Central memory CD8-positive, alpha-beta T cell (primary cell): ENCODE measurements at regions not wholly inside any gene's neighbourhood (a gene's known extent, or its start where the extent isn't known, plus 50 kb on each side); places are given as distances from the start of the nearest gene placed in this dataset.
"Not testable (repeated sequence)": the region's sequence is repeated elsewhere in the genome, so short reads cannot be mapped to it uniquely, and the experiment has no call there.

Source experiments
- ATAC-seq: fragments of 150-1000 bp; cut with Tn5 transposase; replicated peaks from 2 replicates; pipeline ENCODE4 v1.10.0; 2022; ENCODE audit warnings: mild to moderate bottlenecking, moderate FRiP score, moderate number of reproducible peaks; ENCODE audit not compliant: poor library complexity, severe bottlenecking; ENCODE audit errors: extremely low read depth
- DNase-seq, 2 donors: peaks; one replicate each; pipeline ENCODE4 v3.0.0; 2021; ENCODE audit warnings: low spot score in 2 of 2
- H3K27ac Mint-ChIP-seq: one replicate; pipeline ENCODE4 v1.8.0; 2022; ENCODE audit warnings: low read depth, mild to moderate bottlenecking, moderate library complexity, mixed read lengths
- H3K27me3 Mint-ChIP-seq: one replicate; pipeline ENCODE4 v1.8.0; 2022; ENCODE audit warnings: mixed read lengths
- H3K36me3 Mint-ChIP-seq: one replicate; pipeline ENCODE4 v1.8.0; 2022; ENCODE audit warnings: mild to moderate bottlenecking, moderate library complexity, mixed read lengths; ENCODE audit not compliant: insufficient read depth
- H3K4me1 Mint-ChIP-seq: one replicate; pipeline ENCODE4 v1.8.0; 2022; ENCODE audit warnings: mixed read lengths
- H3K4me3 Mint-ChIP-seq: one replicate; pipeline ENCODE4 v1.8.0; 2022; ENCODE audit warnings: mild to moderate bottlenecking, moderate library complexity, mixed read lengths
- H3K9me3 Mint-ChIP-seq: one replicate; pipeline ENCODE4 v1.8.0; 2022; ENCODE audit warnings: mixed read lengths

GRCh38 chr3:150239766-150240165 lies 168.3 kb upstream of the TSC22D2 start:
- Mint-ChIP-seq H3K4me3 (no peak overlapping the region), H3K36me3 (no peaks in the 10 kb centered on the region), H3K9me3 (no peaks in the 10 kb centered on the region), H3K4me1 (no peaks in the 10 kb centered on the region), H3K27me3 (peaks cover 48% of the 10 kb centered on the region), H3K27ac (no peak overlapping the region)
- ATAC-seq (no peak), DNase-seq (no peak)

DNA sequence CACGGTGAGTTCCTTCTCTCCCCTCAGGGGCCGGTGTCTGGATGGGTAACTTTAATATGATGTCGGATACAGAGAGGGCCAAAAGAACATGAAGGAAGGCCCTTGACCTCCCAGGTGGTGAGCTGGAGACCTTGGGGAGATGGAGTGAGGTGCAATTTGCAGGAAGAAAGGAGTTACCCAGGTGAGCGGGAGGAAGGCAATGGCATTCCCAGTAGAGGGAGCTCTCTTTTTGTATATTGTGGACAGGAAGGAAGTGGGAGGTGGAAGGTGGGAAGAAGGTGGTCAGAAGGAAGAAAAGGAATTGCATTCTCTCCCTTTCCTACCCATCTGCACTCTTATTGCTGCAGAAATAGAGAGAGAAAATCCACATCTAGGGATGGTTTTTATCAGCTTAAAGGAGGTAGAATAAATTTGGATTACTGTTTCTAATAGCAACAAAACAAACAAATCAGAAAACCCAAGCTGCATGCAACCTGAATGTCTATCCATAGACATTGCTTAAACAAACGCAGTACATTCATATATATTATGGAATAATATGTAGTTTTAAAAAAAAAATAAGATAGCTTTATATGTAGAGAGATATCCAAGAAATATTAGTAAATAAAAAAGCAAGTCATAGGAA lies 169.0 kb upstream of the TSC22D2 start:
- Mint-ChIP-seq H3K4me1 (no peaks in the 10 kb centered on the region), H3K27me3 (peaks cover 42% of the 10 kb centered on the region), H3K27ac (no peak overlapping the region), H3K9me3 (no peaks in the 10 kb centered on the region), H3K36me3 (no peaks in the 10 kb centered on the region), H3K4me3 (no peak overlapping the region)
- ATAC-seq: no peak
- no peak for DNase-seq

DNA sequence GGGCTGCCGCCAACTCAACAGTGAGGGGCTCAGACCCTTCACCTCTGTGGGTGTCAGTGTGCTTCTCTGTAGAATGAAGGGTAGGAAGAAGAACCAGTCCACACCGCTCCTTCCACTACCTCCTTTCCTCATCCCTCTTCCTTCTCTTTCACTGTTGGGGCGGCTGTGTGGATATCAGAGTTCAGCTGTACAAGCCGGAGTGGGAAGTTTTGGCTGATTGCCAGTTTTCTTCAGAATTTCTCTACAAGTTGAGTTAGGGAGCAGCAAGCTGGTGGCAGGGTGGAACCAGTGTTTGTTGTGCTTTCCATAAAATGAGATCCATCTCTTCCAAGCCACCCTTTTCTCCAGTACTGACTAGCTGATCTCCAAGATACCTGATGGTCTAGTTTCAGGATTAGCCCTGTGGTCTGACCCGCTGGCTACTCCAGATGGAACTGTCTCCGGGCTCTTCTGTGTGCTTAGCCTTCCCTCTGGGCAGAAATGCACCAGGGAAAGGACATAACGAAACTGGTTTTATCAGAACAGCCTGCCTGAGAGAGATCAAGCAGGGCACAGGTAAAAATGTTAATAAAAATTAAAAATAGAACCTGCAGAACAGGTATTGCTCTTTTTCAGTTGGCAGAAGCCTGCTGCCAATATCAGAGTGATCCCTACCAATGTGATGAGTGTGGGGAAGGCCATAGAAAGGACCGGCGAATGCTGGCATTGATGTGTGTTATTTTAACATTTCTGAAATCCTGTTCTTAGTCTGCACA lies 169.9 kb upstream of the TSC22D2 start:
- Mint-ChIP-seq H3K4me1 (no peaks in the 10 kb centered on the region), H3K4me3 (no peak overlapping the region), H3K9me3 (no peaks in the 10 kb centered on the region), H3K27ac (no peak overlapping the region), H3K36me3 (no peaks in the 10 kb centered on the region), H3K27me3 (peaks cover 33% of the 10 kb centered on the region)
- DNase-seq: no peak
- no peak for ATAC-seq

GRCh38 chr3:150237490-150237889 lies 170.6 kb upstream of the TSC22D2 start:
- Mint-ChIP-seq H3K4me3 (no peak overlapping the region), H3K27ac (no peak overlapping the region), H3K4me1 (no peaks in the 10 kb centered on the region), H3K27me3 (peaks cover 26% of the 10 kb centered on the region), H3K36me3 (no peaks in the 10 kb centered on the region), H3K9me3 (no peaks in the 10 kb centered on the region)
- ATAC-seq (no peak), DNase-seq (no peak)

GRCh38 chr3:150236316-150237082 lies 171.6 kb upstream of the TSC22D2 start:
- DNase-seq: no peak
- no peak for ATAC-seq
- Mint-ChIP-seq H3K4me3 (no peak overlapping the region), H3K4me1 (no peaks in the 10 kb centered on the region), H3K36me3 (no peaks in the 10 kb centered on the region), H3K27ac (no peak overlapping the region), H3K9me3 (no peaks in the 10 kb centered on the region), H3K27me3 (peaks cover 24% of the 10 kb centered on the region)

GRCh38 chr3:150235799-150236198 lies 172.3 kb upstream of the TSC22D2 start:
- Mint-ChIP-seq H3K4me1 (no peaks in the 10 kb centered on the region), H3K36me3 (no peaks in the 10 kb centered on the region), H3K27ac (no peak overlapping the region), H3K27me3 (peaks cover 20% of the 10 kb centered on the region), H3K9me3 (no peaks in the 10 kb centered on the region), H3K4me3 (no peak overlapping the region)
- ATAC-seq (no peak), DNase-seq (no peak)

DNA sequence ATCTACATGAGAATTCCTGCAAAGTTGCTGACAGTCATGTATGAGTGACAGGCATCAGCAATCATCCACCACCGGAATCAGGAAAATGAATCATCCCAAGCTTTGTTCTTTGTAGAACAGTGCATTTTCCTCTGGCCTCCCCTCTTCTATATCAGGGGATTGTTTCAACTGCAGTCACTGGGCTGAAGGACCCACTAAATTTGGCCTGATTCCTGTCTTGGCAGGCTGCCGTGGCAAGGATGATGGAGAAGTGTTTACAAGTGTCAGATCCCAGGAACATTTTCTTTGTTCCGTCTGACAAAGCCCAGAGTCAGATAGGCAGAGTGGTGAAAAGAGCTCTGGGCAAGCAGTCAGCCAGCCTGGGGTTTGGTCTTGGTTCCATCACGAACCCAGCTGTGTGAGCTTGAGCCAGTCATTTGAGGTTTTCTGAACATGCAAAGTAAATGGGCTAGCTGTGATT lies 175.1 kb upstream of the TSC22D2 start:
- DNase-seq (no peak), ATAC-seq (no peak)
- H3K27me3 Mint-ChIP-seq: peaks cover 4% of the 10 kb centered on the region
- H3K4me1 Mint-ChIP-seq: no peaks in the 10 kb centered on the region
- no peaks in the 10 kb centered on the region for H3K9me3 Mint-ChIP-seq
- no peak overlapping the region for H3K4me3 Mint-ChIP-seq
- no peaks in the 10 kb centered on the region for H3K36me3 Mint-ChIP-seq
- H3K27ac Mint-ChIP-seq: no peak overlapping the region

GRCh38 chr3:150230037-150230436 lies 178.1 kb upstream of the TSC22D2 start:
- Mint-ChIP-seq H3K4me3 (no peak overlapping the region), H3K4me1 (no peaks in the 10 kb centered on the region), H3K27ac (no peak overlapping the region), H3K9me3 (no peaks in the 10 kb centered on the region), H3K27me3 (peaks cover 22% of the 10 kb centered on the region), H3K36me3 (no peaks in the 10 kb centered on the region)
- no peak for DNase-seq
- ATAC-seq: no peak

- ATAC-seq, DNase-seq, H3K4me1 Mint-ChIP-seq, H3K27ac Mint-ChIP-seq, H3K4me3 Mint-ChIP-seq, H3K9me3 Mint-ChIP-seq, H3K36me3 Mint-ChIP-seq: not testable (repeated sequence)
- H3K27me3 Mint-ChIP-seq: peaks cover 36% of the 10 kb centered on the region
Measured at GRCh38 chr3:150228626-150229025, 179.5 kb upstream of the TSC22D2 start.

DNA sequence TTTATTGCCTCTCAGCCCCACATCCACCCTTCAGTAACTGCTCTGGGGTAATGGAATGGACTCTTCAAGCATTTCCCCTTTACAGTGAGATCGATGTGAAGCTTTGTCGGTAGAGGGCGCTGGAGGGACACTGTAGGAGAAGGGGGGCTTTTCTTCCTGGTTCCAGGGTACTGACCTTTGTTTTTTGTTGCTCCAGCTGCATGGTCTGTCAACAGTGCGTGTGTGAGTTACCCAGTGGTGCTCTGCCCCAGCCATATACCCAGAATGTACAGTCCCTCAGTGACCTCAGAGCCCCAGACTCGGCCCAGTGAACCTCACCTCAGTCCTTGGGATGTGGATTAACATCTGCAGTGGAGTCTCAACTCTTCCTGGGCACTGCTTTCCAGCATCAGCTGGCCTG lies 180.3 kb upstream of the TSC22D2 start:
- ATAC-seq (no peak), DNase-seq (no peak)
- Mint-ChIP-seq H3K4me1 (no peaks in the 10 kb centered on the region), H3K27ac (no peak overlapping the region), H3K9me3 (no peaks in the 10 kb centered on the region), H3K36me3 (no peaks in the 10 kb centered on the region), H3K27me3 (peaks cover 36% of the 10 kb centered on the region), H3K4me3 (no peak overlapping the region)

DNA sequence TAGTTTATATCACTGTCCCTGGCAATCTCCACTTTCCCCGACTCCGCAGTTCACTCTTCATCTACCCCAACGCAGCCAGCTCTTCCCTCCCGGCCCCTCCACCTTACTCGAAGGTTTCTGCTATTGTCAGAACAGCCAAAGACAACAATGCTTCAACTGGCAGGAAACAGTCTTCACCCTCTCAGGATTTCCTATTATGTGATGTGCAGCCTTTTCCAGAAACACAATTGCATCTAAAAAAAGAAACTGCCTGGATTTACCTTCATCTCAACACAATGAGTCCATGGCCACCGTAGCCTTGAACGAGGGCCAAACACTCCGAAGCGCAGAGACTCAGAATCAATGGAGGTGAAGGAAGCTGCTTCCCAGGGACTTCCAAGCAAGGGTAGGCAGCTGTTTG lies 182.1 kb upstream of the TSC22D2 start:
- Mint-ChIP-seq H3K36me3 (no peaks in the 10 kb centered on the region), H3K27me3 (peaks cover 42% of the 10 kb centered on the region), H3K9me3 (no peaks in the 10 kb centered on the region), H3K27ac (no peak overlapping the region), H3K4me1 (peaks cover 5% of the 10 kb centered on the region), H3K4me3 (no peak overlapping the region)
- no peak for DNase-seq
- no peak for ATAC-seq

GRCh38 chr3:150223558-150223957 lies 184.5 kb upstream of the TSC22D2 start:
- DNase-seq: no peak
- no peaks in the 10 kb centered on the region for H3K9me3 Mint-ChIP-seq
- ATAC-seq: no peak
- H3K36me3 Mint-ChIP-seq: no peaks in the 10 kb centered on the region
- peaks cover 45% of the 10 kb centered on the region for H3K27me3 Mint-ChIP-seq
- no peak overlapping the region for H3K4me3 Mint-ChIP-seq
- H3K4me1 Mint-ChIP-seq: peaks cover 5% of the 10 kb centered on the region
- H3K27ac Mint-ChIP-seq: no peak overlapping the region
